ENCODE measurements at regions not wholly inside any gene's neighbourhood (a gene's known extent, or its start where the extent isn't known, plus 50 kb on each side); places are given as distances from the start of the nearest gene placed in this dataset.

- DNase-seq (ENCODE audit: low read depth): no peak
- TF ChIP-seq CTCF (IDR thresholded peaks at IDR 0.05; ENCODE audit: insufficient read depth, low read length, poor library complexity, severe bottlenecking): no peak
- Histone ChIP-seq H3K4me3 (ENCODE audit: low read depth, low read length) (no peak overlapping the region), H3K27me3 (ENCODE audit: control insufficient read depth, insufficient read depth, low read length) (no peaks in the 10 kb centered on the region), H3K36me3 (ENCODE audit: control insufficient read depth, insufficient read depth, low read length) (no peaks in the 10 kb centered on the region)
Observed at GRCh38 chr3:101155825-101156224, 162.6 kb upstream of the ABI3BP start.

GRCh38 chr3:101154401-101154800, 161.2 kb upstream of the ABI3BP start:
- TF ChIP-seq CTCF (IDR thresholded peaks at IDR 0.05; ENCODE audit: insufficient read depth, low read length, poor library complexity, severe bottlenecking): no peak
- Histone ChIP-seq H3K4me3 (ENCODE audit: low read depth, low read length) (no peak overlapping the region), H3K27me3 (ENCODE audit: control insufficient read depth, insufficient read depth, low read length) (no peaks in the 10 kb centered on the region), H3K36me3 (ENCODE audit: control insufficient read depth, insufficient read depth, low read length) (no peaks in the 10 kb centered on the region)
- DNase-seq (ENCODE audit: low read depth): no peak

- H3K4me3 ChIP-seq (ENCODE audit: low read depth, low read length): no peak overlapping the region
- no peaks in the 10 kb centered on the region for H3K27me3 ChIP-seq (ENCODE audit: control insufficient read depth, insufficient read depth, low read length)
- H3K36me3 ChIP-seq (ENCODE audit: control insufficient read depth, insufficient read depth, low read length): no peaks in the 10 kb centered on the region
- TF ChIP-seq CTCF (IDR thresholded peaks at IDR 0.05; ENCODE audit: insufficient read depth, low read length, poor library complexity, severe bottlenecking): no peak
- no peak for DNase-seq (ENCODE audit: low read depth)
Observed at GRCh38 chr3:101151286-101151913, 158.2 kb upstream of the ABI3BP start.

- TF ChIP-seq CTCF (IDR thresholded peaks at IDR 0.05; ENCODE audit: insufficient read depth, low read length, poor library complexity, severe bottlenecking): no peak
- DNase-seq (ENCODE audit: low read depth): no peak
- Histone ChIP-seq H3K36me3 (ENCODE audit: control insufficient read depth, insufficient read depth, low read length) (no peaks in the 10 kb centered on the region), H3K4me3 (ENCODE audit: low read depth, low read length) (no peak overlapping the region), H3K27me3 (ENCODE audit: control insufficient read depth, insufficient read depth, low read length) (no peaks in the 10 kb centered on the region)
Observed at GRCh38 chr3:101150504-101150903, 157.3 kb upstream of the ABI3BP start.

- no peaks in the 10 kb centered on the region for H3K27me3 ChIP-seq (ENCODE audit: control insufficient read depth, insufficient read depth, low read length)
- TF ChIP-seq CTCF (IDR thresholded peaks at IDR 0.05; ENCODE audit: insufficient read depth, low read length, poor library complexity, severe bottlenecking): no peak
- H3K4me3 ChIP-seq (ENCODE audit: low read depth, low read length): no peak overlapping the region
- no peaks in the 10 kb centered on the region for H3K36me3 ChIP-seq (ENCODE audit: control insufficient read depth, insufficient read depth, low read length)
- DNase-seq (ENCODE audit: low read depth): no peak
Observed at GRCh38 chr3:101149707-101150106, 156.5 kb upstream of the ABI3BP start.

GRCh38 chr3:101149251-101149650, 156.0 kb upstream of the ABI3BP start:
- no peak for TF ChIP-seq CTCF (IDR thresholded peaks at IDR 0.05; ENCODE audit: insufficient read depth, low read length, poor library complexity, severe bottlenecking)
- DNase-seq (ENCODE audit: low read depth): no peak
- H3K4me3 ChIP-seq (ENCODE audit: low read depth, low read length): no peak overlapping the region
- H3K36me3 ChIP-seq (ENCODE audit: control insufficient read depth, insufficient read depth, low read length): no peaks in the 10 kb centered on the region
- no peaks in the 10 kb centered on the region for H3K27me3 ChIP-seq (ENCODE audit: control insufficient read depth, insufficient read depth, low read length)
